ENCODE measurements at regions not wholly inside any gene's neighbourhood (a gene's known extent, or its start where the extent isn't known, plus 50 kb on each side); places are given as distances from the start of the nearest gene placed in this dataset.

- TF ChIP-seq CTCF (IDR thresholded peaks at IDR 0.05; ENCODE audit: low read depth, low read length) (no peak), MAX (IDR thresholded peaks at IDR 0.05; ENCODE audit: low read depth, low read length) (no peak), POLR2A (IDR thresholded peaks at IDR 0.05; ENCODE audit: extremely low read depth, insufficient read length) (no peak)
Observed at GRCh38 chr5:163321511-163321910, 115.9 kb upstream of the CCNG1 start.

Data from NB4 (cell line).